OCI-LY1 (cell line): ENCODE measurements at regions not wholly inside any gene's neighbourhood (a gene's known extent, or its start where the extent isn't known, plus 50 kb on each side); places are given as distances from the start of the nearest gene placed in this dataset.

Source experiments
- H2AFZ ChIP-seq: fragments of 200-600 bp; sonication (generic), shearing (Covaris generic); 2 replicates; pipeline ENCODE4 v1.6.0; 2014; ENCODE audit warnings: antibody characterized with exemption, mild to moderate bottlenecking, low read length
- H3F3A ChIP-seq: fragments of 200-600 bp; sonication (generic), shearing (Covaris generic); 2 replicates; pipeline ENCODE4 v1.6.0; 2014; ENCODE audit warnings: mild to moderate bottlenecking, antibody characterized with exemption, low read length, moderate library complexity; ENCODE audit not compliant: insufficient read depth
- H3K27ac ChIP-seq: fragments of 200-600 bp; sonication (generic); 2 replicates; pipeline ENCODE4 v1.5.1; 2014; ENCODE audit warnings: low read length, mixed run types, mild to moderate bottlenecking, low read depth; ENCODE audit not compliant: poor library complexity, severe bottlenecking
- H3K27me3 ChIP-seq: fragments of 200-600 bp; sonication (generic); 2 replicates; pipeline ENCODE4 v1.6.0; 2014; ENCODE audit warnings: antibody characterized with exemption, mild to moderate bottlenecking, low read length, moderate library complexity; ENCODE audit not compliant: insufficient read depth
- H3K36me3 ChIP-seq: fragments of 200-600 bp; sonication (generic); 2 replicates; pipeline ENCODE4 v1.6.1; 2014; ENCODE audit warnings: mild to moderate bottlenecking, antibody characterized with exemption, low read length, moderate library complexity, mixed read lengths; ENCODE audit not compliant: insufficient read depth
- H3K4me1 ChIP-seq: fragments of 200-600 bp; sonication (generic); 2 replicates; pipeline ENCODE4 v1.5.1; 2014; ENCODE audit warnings: mild to moderate bottlenecking, low read length, moderate library complexity; ENCODE audit not compliant: insufficient read depth, severe bottlenecking
- H3K4me2 ChIP-seq: fragments of 200-600 bp; sonication (generic), shearing (Covaris generic); 2 replicates; pipeline ENCODE4 v1.6.1; 2014; ENCODE audit warnings: low read length
- H3K4me3 ChIP-seq: fragments of 200-600 bp; sonication (generic); 2 replicates; pipeline ENCODE4 v1.5.1; 2014; ENCODE audit warnings: low read length, low read depth, mild to moderate bottlenecking, mixed read lengths; ENCODE audit not compliant: poor library complexity, severe bottlenecking
- H3K79me2 ChIP-seq: fragments of 200-600 bp; shearing (Covaris generic); 2 replicates; pipeline ENCODE4 v1.6.1; 2016; ENCODE audit warnings: mixed run types, low read length, mixed read lengths; ENCODE audit not compliant: insufficient read depth
- H3K9ac ChIP-seq: fragments of 200-600 bp; sonication (generic), shearing (Covaris generic); 2 replicates; pipeline ENCODE4 v1.6.1; 2014; ENCODE audit warnings: mild to moderate bottlenecking, low read length, mixed read lengths
- H3K9me2 ChIP-seq: fragments of 200-600 bp; sonication (generic), shearing (Covaris generic); 2 replicates; pipeline ENCODE4 v1.6.1; 2014; ENCODE audit warnings: low read depth, mild to moderate bottlenecking, low read length, mixed read lengths
- H3K9me3 ChIP-seq: fragments of 200-600 bp; shearing (Covaris generic); 2 replicates; pipeline ENCODE4 v1.6.1; 2014; ENCODE audit warnings: low read length, mixed read lengths
- H4K20me1 ChIP-seq: fragments of 200-600 bp; sonication (generic), shearing (Covaris generic); 2 replicates; pipeline ENCODE4 v1.6.0; 2016; ENCODE audit warnings: mild to moderate bottlenecking, low read length; ENCODE audit not compliant: insufficient read depth
- CTCF ChIP-seq: fragments of 200-600 bp; sonication (generic), shearing (Covaris generic); IDR thresholded peaks from 2 replicates; pipeline ENCODE4 v1.5.1; 2017; ENCODE audit warnings: mild to moderate bottlenecking, antibody characterized with exemption, low read length, moderate library complexity, mixed read lengths
- EZH2 ChIP-seq: fragments of 200-600 bp; sonication (generic), shearing (Covaris generic); IDR thresholded peaks from 2 replicates; pipeline ENCODE4 v1.8.0; 2017; ENCODE audit warnings: borderline replicate concordance, mixed run types, mild to moderate bottlenecking, antibody characterized with exemption, low read length, moderate library complexity, mixed read lengths

GRCh38 chr3:194805546-194805945 lies 119.9 kb downstream of the FAM43A start:
- Histone ChIP-seq H3K9me2 (no peaks in the 10 kb centered on the region), H3K4me1 (peaks cover 2% of the 10 kb centered on the region), H3K4me2 (no peak overlapping the region), H3K9me3 (no peaks in the 10 kb centered on the region), H3K27me3 (peaks cover 14% of the 10 kb centered on the region; the same call in 1 of the 2 replicates), H3F3A (no peaks in the 10 kb centered on the region), H3K79me2 (no peaks in the 10 kb centered on the region), H3K36me3 (no peaks in the 10 kb centered on the region), H3K27ac (no peak overlapping the region), H4K20me1 (no peaks in the 10 kb centered on the region), H3K4me3 (no peak overlapping the region), H2AFZ (no peak overlapping the region), H3K9ac (no peak overlapping the region)
- TF ChIP-seq CTCF (no peak), EZH2 (no peak)

- Histone ChIP-seq H3K4me1 (peaks cover 7% of the 10 kb centered on the region), H2AFZ (no peak overlapping the region), H3K36me3 (no peaks in the 10 kb centered on the region), H3K9me2 (no peaks in the 10 kb centered on the region), H3K79me2 (no peaks in the 10 kb centered on the region), H3K4me3 (no peak overlapping the region), H3K9me3 (no peaks in the 10 kb centered on the region), H3K27me3 (peaks cover 8% of the 10 kb centered on the region), H3K9ac (no peak overlapping the region), H3K27ac (no peak overlapping the region), H3F3A (no peaks in the 10 kb centered on the region), H3K4me2 (no peak overlapping the region), H4K20me1 (no peaks in the 10 kb centered on the region)
- no peak for TF ChIP-seq EZH2
- TF ChIP-seq CTCF = no peak
Measured at GRCh38 chr3:194806991-194807630, 121.4 kb downstream of the FAM43A start.

- Histone ChIP-seq H3K4me1 (peaks cover 7% of the 10 kb centered on the region), H3F3A (no peaks in the 10 kb centered on the region), H3K27me3 (peaks cover 5% of the 10 kb centered on the region; the same call in 1 of the 2 replicates), H3K36me3 (no peaks in the 10 kb centered on the region), H3K27ac (no peak overlapping the region), H4K20me1 (no peaks in the 10 kb centered on the region), H3K79me2 (no peaks in the 10 kb centered on the region), H3K9me3 (no peaks in the 10 kb centered on the region), H2AFZ (no peak overlapping the region), H3K4me3 (no peak overlapping the region), H3K9me2 (no peaks in the 10 kb centered on the region), H3K4me2 (no peak overlapping the region), H3K9ac (no peak overlapping the region)
- TF ChIP-seq EZH2 = no peak
- TF ChIP-seq CTCF = no peak
Measured at GRCh38 chr3:194808640-194809097, 123.0 kb downstream of the FAM43A start.
